Adrenal gland (tissue), 9 donors: ENCODE measurements at regions not wholly inside any gene's neighbourhood (a gene's known extent, or its start where the extent isn't known, plus 50 kb on each side); places are given as distances from the start of the nearest gene placed in this dataset.

ENCODE experiments used
- DNase-seq, 7 donors: peaks; one replicate each; pipeline ENCODE4 v3.0.0-alpha.2; 2019 to 2020
- H3K27ac ChIP-seq, 5 donors: fragments of 200-600 bp; sonication (generic) in 4 of 5; 1 replicate in 3 of 5; 2 replicates in 2 of 5; pipeline versions ENCODE4 v1.5.1 to v1.8.0; 2016 to 2020; ENCODE audit warnings: mild to moderate bottlenecking in 1 of 5
- H3K27me3 ChIP-seq: fragments of 200-600 bp; 2 replicates; pipeline ENCODE4 v1.8.0; 2021
- H3K36me3 ChIP-seq, 2 donors: fragments of 200-600 bp; replicated peaks in 1 of 2; 1 replicate in 1 of 2; 2 replicates in 1 of 2; pipeline versions ENCODE4 v1.5.1 to v1.8.0; 2018 to 2022
- H3K4me1 ChIP-seq, 2 donors: fragments of 200-600 bp; replicated peaks in 1 of 2; 1 replicate in 1 of 2; 2 replicates in 1 of 2; pipeline versions ENCODE4 v1.5.1 to v1.8.0; 2018 to 2021
- H3K4me3 ChIP-seq, 4 donors: fragments of 200-600 bp; sonication (generic) in 3 of 4; one replicate each; pipeline ENCODE4 v1.5.1; 2016 to 2018
- H3K9me3 ChIP-seq, 3 donors: fragments of 200-600 bp; sonication (generic) in 1 of 3; replicated peaks in 1 of 3; 1 replicate in 2 of 3; 2 replicates in 1 of 3; pipeline versions ENCODE4 v1.5.1 to v1.8.0; 2016 to 2021
- CTCF ChIP-seq, 6 experiments: fragments of 450-650 bp in 4 of 6; fragments of 200-600 bp in 2 of 6; sonication (generic) in 1 of 6; IDR thresholded peaks; 1 replicate in 5 of 6; 2 replicates in 1 of 6; pipeline versions ENCODE4 v1.5.1 to v1.8.0; 2016 to 2021; ENCODE audit warnings: antibody characterized with exemption in 6 of 6, mild to moderate bottlenecking in 2 of 6, moderate library complexity in 1 of 6
- POLR2A ChIP-seq, 2 donors: fragments of 450-650 bp; IDR thresholded peaks; one replicate each; pipeline ENCODE4 v1.6.1; 2017; ENCODE audit warnings: antibody characterized with exemption in 2 of 2, mild to moderate bottlenecking in 2 of 2, moderate library complexity in 1 of 2
- WGBS, 4 donors: extraction: QIAGEN DNeasy Blood & Tissue Kit in 2 of 4; methylation state at CpG; one replicate each; pipeline versions ENCODE4 v1.1.5 to v1.1.7; 2013 to 2017; 5-methylcytosine and 5-hydroxymethylcytosine counted together
- intact Hi-C, 2 donors: fragments of 100-400 bp; cut with DNase I; formaldehyde crosslinking; loops; one replicate each; pipeline versions ENCODE4 v1.14.1 to v1.15.0; 2022 to 2023
- donor health status: healthy with polysubstance abuse.
- donor health status: Bipolar disorder and iron deficiency.
- donor health status: DM: yes; HTN: yes; CAD: no.
- donor health status: DM: no; HTN: no; CAD: no.
- donor health status: DM: no; HTN: no; CAD: no.

- Histone ChIP-seq H3K27me3 (no peaks in the 10 kb centered on the region), H3K4me3 (no peak overlapping the region), H3K4me1 (no peaks in the 10 kb centered on the region), H3K36me3 (no peaks in the 10 kb centered on the region), H3K9me3 (no peaks in the 10 kb centered on the region), H3K27ac (no peak overlapping the region)
- 73 to 81% (median 78%) methylated on average over 1 of the region's 1 CpG for WGBS, 4 donors
- TF ChIP-seq CTCF (IDR thresholded peaks at IDR 0.05) = no peak
- TF ChIP-seq POLR2A (IDR thresholded peaks at IDR 0.05) = no peak
- no peak for DNase-seq
- intact Hi-C loops = no loop called here
Observed at GRCh38 chr5:52468976-52469375, 318.7 kb upstream of the ITGA1 start.

GRCh38 chr5:52469420-52469819, 318.3 kb upstream of the ITGA1 start:
- no peak overlapping the region for H3K27ac ChIP-seq
- no peak for DNase-seq
- no peak overlapping the region for H3K4me3 ChIP-seq
- H3K36me3 ChIP-seq = no peaks in the 10 kb centered on the region
- intact Hi-C loops = no loop called here
- no peaks in the 10 kb centered on the region for H3K4me1 ChIP-seq
- TF ChIP-seq CTCF (IDR thresholded peaks at IDR 0.05) (no peak), POLR2A (IDR thresholded peaks at IDR 0.05) (no peak)
- 76 to 89% (median 85%) methylated on average over 5 of the region's 5 CpGs for WGBS, 4 donors
- H3K9me3 ChIP-seq = no peaks in the 10 kb centered on the region
- no peaks in the 10 kb centered on the region for H3K27me3 ChIP-seq

GRCh38 chr5:52469835-52470234, 317.9 kb upstream of the ITGA1 start:
- H3K36me3 ChIP-seq = no peaks in the 10 kb centered on the region
- intact Hi-C loops = no loop called here
- no peaks in the 10 kb centered on the region for H3K9me3 ChIP-seq
- no peaks in the 10 kb centered on the region for H3K4me1 ChIP-seq
- no peak overlapping the region for H3K27ac ChIP-seq
- H3K27me3 ChIP-seq = no peaks in the 10 kb centered on the region
- DNase-seq = no peak
- no peak for TF ChIP-seq POLR2A (IDR thresholded peaks at IDR 0.05)
- TF ChIP-seq CTCF (IDR thresholded peaks at IDR 0.05) = no peak
- WGBS, 4 donors = 45 to 75% (median 73%) methylated on average over 1 of the region's 1 CpG
- no peak overlapping the region for H3K4me3 ChIP-seq

- Histone ChIP-seq H3K36me3 (no peaks in the 10 kb centered on the region), H3K9me3 (no peaks in the 10 kb centered on the region), H3K27ac (no peak overlapping the region), H3K27me3 (no peaks in the 10 kb centered on the region), H3K4me3 (no peak overlapping the region), H3K4me1 (no peaks in the 10 kb centered on the region)
- no peak for DNase-seq
- intact Hi-C loops = no loop called here
- 78 to 93% (median 87%) methylated on average over 1 of the region's 1 CpG for WGBS, 4 donors
- no peak for TF ChIP-seq POLR2A (IDR thresholded peaks at IDR 0.05)
Observed at GRCh38 chr5:52476346-52476745, 311.4 kb upstream of the ITGA1 start.

- intact Hi-C loops = no loop called here
- no peaks in the 10 kb centered on the region for H3K36me3 ChIP-seq
- H3K27ac ChIP-seq = no peak overlapping the region
- no peak for DNase-seq
- H3K4me1 ChIP-seq = no peaks in the 10 kb centered on the region
- H3K4me3 ChIP-seq = no peak overlapping the region
- 83 to 93% (median 88%) methylated on average over 1 of the region's 1 CpG for WGBS, 4 donors
- H3K27me3 ChIP-seq = no peaks in the 10 kb centered on the region
- no peaks in the 10 kb centered on the region for H3K9me3 ChIP-seq
- TF ChIP-seq CTCF (IDR thresholded peaks at IDR 0.05) (no peak), POLR2A (IDR thresholded peaks at IDR 0.05) (no peak)
Observed at GRCh38 chr5:52481201-52481600, 306.5 kb upstream of the ITGA1 start.
